HAP-1 (cell line): ENCODE measurements at regions not wholly inside any gene's neighbourhood (a gene's known extent, or its start where the extent isn't known, plus 50 kb on each side); places are given as distances from the start of the nearest gene placed in this dataset.
"Not testable (repeated sequence)": the region's sequence is repeated elsewhere in the genome, so short reads cannot be mapped to it uniquely, and the experiment has no call there.

Experiments used
- DNase-seq, 2 experiments: peaks; one replicate each; pipeline ENCODE4 v3.0.0-alpha.2; 2016 to 2020; ENCODE audit warnings: low spot score in 2 of 2
- H3K27me3 ChIP-seq: fragments of 250-450 bp; sonication (Bioruptor Pico); 2 replicates; pipeline ENCODE4 v1.5.1; 2020; ENCODE audit warnings: low read depth, mild to moderate bottlenecking, moderate library complexity
- H3K36me3 ChIP-seq: fragments of 250-450 bp; sonication (Bioruptor Pico); replicated peaks from 2 replicates; pipeline ENCODE4 v1.5.1; 2020; ENCODE audit warnings: mild to moderate bottlenecking
- H3K4me1 ChIP-seq: fragments of 250-450 bp; sonication (Bioruptor Pico); 2 replicates; pipeline ENCODE4 v1.5.1; 2020; ENCODE audit warnings: mild to moderate bottlenecking
- H3K4me3 ChIP-seq: fragments of 250-450 bp; sonication (Bioruptor Pico); 2 replicates; pipeline ENCODE4 v1.5.1; 2020; ENCODE audit warnings: mild to moderate bottlenecking, moderate library complexity
- H3K9me3 ChIP-seq: fragments of 250-450 bp; sonication (Bioruptor Pico); 2 replicates; pipeline ENCODE4 v1.5.1; 2020; ENCODE audit warnings: mild to moderate bottlenecking, moderate library complexity
- in situ Hi-C: fragments of 300-500 bp; cut with MboI; formaldehyde crosslinking; loops from 3 replicates; pipeline ENCODE4 v1.14.3; 2020; ENCODE audit warnings: low sequenced_read_pairs, inconsistent platforms, mixed read lengths

- in situ Hi-C loops: no loop called here
- no peaks in the 10 kb centered on the region for H3K4me1 ChIP-seq
- no peak overlapping the region for H3K4me3 ChIP-seq
- DNase-seq: no peak
- H3K36me3 ChIP-seq: no peaks in the 10 kb centered on the region
- no peaks in the 10 kb centered on the region for H3K27me3 ChIP-seq
- no peaks in the 10 kb centered on the region for H3K9me3 ChIP-seq
Measured at GRCh38 chr12:91460469-91460868, 277.9 kb upstream of the DCN start.

- in situ Hi-C loops: no loop called here
- H3K36me3 ChIP-seq: no peaks in the 10 kb centered on the region
- H3K4me3 ChIP-seq: no peak overlapping the region
- H3K4me1 ChIP-seq: no peaks in the 10 kb centered on the region
- H3K27me3 ChIP-seq: no peaks in the 10 kb centered on the region
- no peaks in the 10 kb centered on the region; the same call in 1 of the 2 replicates for H3K9me3 ChIP-seq
- DNase-seq: no peak
Measured at GRCh38 chr12:91455321-91455720, 272.7 kb upstream of the DCN start.

- H3K4me3 ChIP-seq: no peak overlapping the region
- DNase-seq: no peak
- in situ Hi-C loops: no loop called here
- H3K9me3 ChIP-seq: no peaks in the 10 kb centered on the region; the same call in 1 of the 2 replicates
- H3K27me3 ChIP-seq: no peaks in the 10 kb centered on the region
- H3K4me1 ChIP-seq: no peaks in the 10 kb centered on the region
- no peaks in the 10 kb centered on the region for H3K36me3 ChIP-seq
Measured at GRCh38 chr12:91454179-91454578, 271.6 kb upstream of the DCN start.

- H3K9me3 ChIP-seq, H3K36me3 ChIP-seq, H3K4me1 ChIP-seq, H3K4me3 ChIP-seq, DNase-seq, H3K27me3 ChIP-seq, in situ Hi-C loops: not testable (repeated sequence)
Measured at GRCh38 chr12:91452464-91452863, 269.8 kb upstream of the DCN start.

GRCh38 chr12:91441993-91442952, 259.7 kb upstream of the DCN start:
- no peak overlapping the region for H3K4me3 ChIP-seq
- in situ Hi-C loops: no loop called here
- H3K4me1 ChIP-seq: peaks cover 13% of the 10 kb centered on the region
- peak; percentile 57 to 75 for DNase-seq
- H3K36me3 ChIP-seq: no peaks in the 10 kb centered on the region
- no peaks in the 10 kb centered on the region for H3K27me3 ChIP-seq
- H3K9me3 ChIP-seq: no peaks in the 10 kb centered on the region

GRCh38 chr12:91441246-91441645, 258.6 kb upstream of the DCN start:
- no peaks in the 10 kb centered on the region for H3K36me3 ChIP-seq
- in situ Hi-C loops: no loop called here
- no peaks in the 10 kb centered on the region for H3K27me3 ChIP-seq
- DNase-seq: no peak
- no peak overlapping the region for H3K4me3 ChIP-seq
- no peaks in the 10 kb centered on the region for H3K9me3 ChIP-seq
- peaks cover 13% of the 10 kb centered on the region for H3K4me1 ChIP-seq

GRCh38 chr12:91434081-91434480, 251.5 kb upstream of the DCN start:
- Histone ChIP-seq H3K27me3 (no peaks in the 10 kb centered on the region), H3K4me1 (no peaks in the 10 kb centered on the region), H3K4me3 (no peak overlapping the region), H3K9me3 (no peaks in the 10 kb centered on the region), H3K36me3 (no peaks in the 10 kb centered on the region)
- no peak for DNase-seq
- in situ Hi-C loops: no loop called here

GRCh38 chr12:91432755-91433154, 250.1 kb upstream of the DCN start:
- H3K4me1 ChIP-seq: no peaks in the 10 kb centered on the region
- no peaks in the 10 kb centered on the region for H3K27me3 ChIP-seq
- no peak overlapping the region for H3K4me3 ChIP-seq
- in situ Hi-C loops: no loop called here
- H3K36me3 ChIP-seq: no peaks in the 10 kb centered on the region
- DNase-seq: no peak
- H3K9me3 ChIP-seq: no peaks in the 10 kb centered on the region

- H3K4me1 ChIP-seq: no peaks in the 10 kb centered on the region
- no peak for DNase-seq
- no peaks in the 10 kb centered on the region for H3K27me3 ChIP-seq
- H3K9me3 ChIP-seq: no peaks in the 10 kb centered on the region
- in situ Hi-C loops: no loop called here
- H3K4me3 ChIP-seq: no peak overlapping the region
- H3K36me3 ChIP-seq: no peaks in the 10 kb centered on the region
Measured at GRCh38 chr12:91432089-91432488, 249.5 kb upstream of the DCN start.

GRCh38 chr12:91424506-91424905, 241.9 kb upstream of the DCN start:
- H3K27me3 ChIP-seq: no peaks in the 10 kb centered on the region
- DNase-seq: no peak
- no peaks in the 10 kb centered on the region for H3K36me3 ChIP-seq
- H3K4me1 ChIP-seq: peaks cover 3% of the 10 kb centered on the region
- H3K9me3 ChIP-seq: no peaks in the 10 kb centered on the region
- in situ Hi-C loops: no loop called here
- H3K4me3 ChIP-seq: no peak overlapping the region

- no peak for DNase-seq
- H3K27me3 ChIP-seq: no peaks in the 10 kb centered on the region
- no peak overlapping the region for H3K4me3 ChIP-seq
- in situ Hi-C loops: no loop called here
- H3K4me1 ChIP-seq: peaks cover 3% of the 10 kb centered on the region
- no peaks in the 10 kb centered on the region for H3K36me3 ChIP-seq
- H3K9me3 ChIP-seq: no peaks in the 10 kb centered on the region
Measured at GRCh38 chr12:91423693-91424050, 241.1 kb upstream of the DCN start.

- Histone ChIP-seq H3K36me3 (no peaks in the 10 kb centered on the region), H3K9me3 (no peaks in the 10 kb centered on the region), H3K4me3 (no peak overlapping the region), H3K4me1 (peaks cover 3% of the 10 kb centered on the region), H3K27me3 (no peaks in the 10 kb centered on the region)
- in situ Hi-C loops: no loop called here
- peak; percentile 30 to 32 for DNase-seq
Measured at GRCh38 chr12:91422811-91423692, 240.4 kb upstream of the DCN start.

- H3K9me3 ChIP-seq: no peaks in the 10 kb centered on the region
- H3K4me3 ChIP-seq: no peak overlapping the region
- in situ Hi-C loops: no loop called here
- peaks cover 3% of the 10 kb centered on the region for H3K4me1 ChIP-seq
- no peak for DNase-seq
- no peaks in the 10 kb centered on the region for H3K27me3 ChIP-seq
- no peaks in the 10 kb centered on the region for H3K36me3 ChIP-seq
Measured at GRCh38 chr12:91422127-91422526, 239.5 kb upstream of the DCN start.

GRCh38 chr12:91419809-91420208, 237.2 kb upstream of the DCN start:
- no peak for DNase-seq
- no peaks in the 10 kb centered on the region for H3K36me3 ChIP-seq
- in situ Hi-C loops: no loop called here

More at GRCh38 chr12:91419809-91420208, 237.2 kb upstream of the DCN start:
- H3K27me3 ChIP-seq: no peaks in the 10 kb centered on the region
- no peaks in the 10 kb centered on the region for H3K9me3 ChIP-seq
- H3K4me1 ChIP-seq: peaks cover 3% of the 10 kb centered on the region
- no peak overlapping the region for H3K4me3 ChIP-seq
